T1000 (cell line): ENCODE measurements at regions not wholly inside any gene's neighbourhood (a gene's known extent, or its start where the extent isn't known, plus 50 kb on each side); places are given as distances from the start of the nearest gene placed in this dataset.
"Not testable (repeated sequence)": the region's sequence is repeated elsewhere in the genome, so short reads cannot be mapped to it uniquely, and the experiment has no call there.

ENCODE experiments used
- DNase-seq: peaks from one replicate; lab custom pipeline; 2025; ENCODE audit warnings: mixed read lengths; lab: John Stamatoyannopoulos, UW

- no peak for DNase-seq
Observed at GRCh38 chr7:22066522-22066921, 120.8 kb upstream of the CDCA7L start.

- DNase-seq, result no peak
Observed at GRCh38 chr7:22064816-22065215, 119.1 kb upstream of the CDCA7L start.

GRCh38 chr7:22061775-22062174 is 116.1 kb upstream of the CDCA7L start:
- DNase-seq, result no peak

- DNase-seq, result no peak
Observed at GRCh38 chr7:22060863-22061262, 115.2 kb upstream of the CDCA7L start.

- DNase-seq, result no peak
Observed at GRCh38 chr7:22060197-22060596, 114.5 kb upstream of the CDCA7L start.

- no peak for DNase-seq
Observed at GRCh38 chr7:22055226-22055625, 109.5 kb upstream of the CDCA7L start.

GRCh38 chr7:22052674-22053365 is 107.1 kb upstream of the CDCA7L start:
- DNase-seq, result no peak

- DNase-seq, result no peak
Observed at GRCh38 chr7:22051886-22052673, 106.4 kb upstream of the CDCA7L start.

- no peak for DNase-seq
Observed at GRCh38 chr7:22049766-22050500, 104.2 kb upstream of the CDCA7L start.

- DNase-seq, result no peak
Observed at GRCh38 chr7:22043367-22043766, 97.7 kb upstream of the CDCA7L start.

- no peak for DNase-seq
Observed at GRCh38 chr7:22040923-22041595, 95.4 kb upstream of the CDCA7L start.

GRCh38 chr7:22039670-22040069 is 94.0 kb upstream of the CDCA7L start:
- no peak for DNase-seq

GRCh38 chr7:22032356-22032755 is 86.7 kb upstream of the CDCA7L start:
- not testable (repeated sequence) for DNase-seq

GRCh38 chr7:22028656-22029055 is 83.0 kb upstream of the CDCA7L start:
- not testable (repeated sequence) for DNase-seq

GRCh38 chr7:22027475-22027874 is 81.8 kb upstream of the CDCA7L start:
- no peak for DNase-seq

GRCh38 chr7:22025983-22026382 is 80.3 kb upstream of the CDCA7L start:
- DNase-seq, result no peak

GRCh38 chr7:22025075-22025474 is 79.4 kb upstream of the CDCA7L start:
- DNase-seq, result no peak

GRCh38 chr7:22019931-22020330 is 74.2 kb upstream of the CDCA7L start:
- DNase-seq, result no peak

- DNase-seq, result no peak
Observed at GRCh38 chr7:22016507-22016906, 70.8 kb upstream of the CDCA7L start.

GRCh38 chr7:22013711-22014110 is 68.0 kb upstream of the CDCA7L start:
- DNase-seq, result no peak

GRCh38 chr7:22008683-22009082 is 63.0 kb upstream of the CDCA7L start:
- DNase-seq, result no peak

- DNase-seq, result no peak
Observed at GRCh38 chr7:22008087-22008486, 62.4 kb upstream of the CDCA7L start.
